ENCODE measurements at regions not wholly inside any gene's neighbourhood (a gene's known extent, or its start where the extent isn't known, plus 50 kb on each side); places are given as distances from the start of the nearest gene placed in this dataset.

- no peak overlapping the region for H4K5ac ChIP-seq (ENCODE audit: low read depth, low read length)
- in situ Hi-C loops (cut with MboI; ENCODE audit: low sequenced_read_pairs) = no loop called here
- no peaks in the 10 kb centered on the region for H3K9me1 ChIP-seq (ENCODE audit: insufficient read depth, low read length)
- no peaks in the 10 kb centered on the region for H4K20me1 ChIP-seq (ENCODE audit: insufficient read depth, low read length)
- H3K9me3 ChIP-seq (ENCODE audit: control insufficient read depth, insufficient read depth, low read length) = peaks cover 5% of the 10 kb centered on the region
- H4K8ac ChIP-seq (ENCODE audit: low read depth in 2 of 2, low read length in 2 of 2) = no peak overlapping the region
- intact Hi-C loops (cut with micrococcal nuclease) = loop anchor here (1.0 kb wide), 1 partner anchor 35 kb away; no protein-coding TSS in a partner anchor
- H3K23ac ChIP-seq (ENCODE audit: low read depth, low read length) = no peak overlapping the region
- peak; percentile 73 for ATAC-seq (ENCODE audit: low read depth)
- no peaks in the 10 kb centered on the region for H3K79me1 ChIP-seq (ENCODE audit: low read depth in 1 of 2, low read length in 2 of 2)
- no peak overlapping the region for H2BK120ac ChIP-seq (ENCODE audit: low read depth, low read length)
- BruUV-seq (replicated peaks) = no TSS peak
- H3K9ac ChIP-seq (ENCODE audit: low read depth, low read length) = no peak overlapping the region
- H3K4me1 ChIP-seq (ENCODE audit: control insufficient read depth, insufficient read depth, low read length) = no peaks in the 10 kb centered on the region
- no peak overlapping the region for H3K14ac ChIP-seq (replicated peaks; ENCODE audit: low read depth, low read length)
- H2AFZ ChIP-seq (replicated peaks; ENCODE audit: low read length, poor library complexity) = no peak overlapping the region
- no peak overlapping the region for H2BK15ac ChIP-seq (ENCODE audit: low read depth, low read length)
- no peaks in the 10 kb centered on the region for H3K27me3 ChIP-seq (ENCODE audit: control insufficient read depth, insufficient read depth, low read length)
- peak overlapping the region; percentile 34 for H2BK5ac ChIP-seq (ENCODE audit: low read depth, low read length, poor library complexity, severe bottlenecking)
- H2AK9ac ChIP-seq (replicated peaks; ENCODE audit: low read depth, low read length, poor library complexity) = no peak overlapping the region
- peak; percentile 79 for TF ChIP-seq RCOR1 (IDR thresholded peaks at IDR 0.05; ENCODE audit: insufficient replicate concordance, low read length)
- 0 out of 2 replicates have a peak, but pooled peaks have one; percentile 4 for TF ChIP-seq MAFK (IDR thresholded peaks at IDR 0.05; ENCODE audit: low read depth, low read length)
- no peak for TF ChIP-seq CTCF (conservative IDR thresholded peaks at IDR 0.05; ENCODE audit: low read depth, low read length)
- TF ChIP-seq ELK1 (IDR thresholded peaks at IDR 0.05; ENCODE audit: borderline replicate concordance, low read depth, low read length) = no peak
- TF ChIP-seq NFE2L2 (IDR thresholded peaks at IDR 0.05; ENCODE audit: low read depth, low read length) = no peak
- no peak for TF ChIP-seq CHD1 (IDR thresholded peaks at IDR 0.05; ENCODE audit: low read depth, low read length)
- no peak for TF ChIP-seq RFX5 (IDR thresholded peaks at IDR 0.05; ENCODE audit: low read depth, low read length)
- TF ChIP-seq CEBPB (IDR thresholded peaks at IDR 0.05; ENCODE audit: low read depth, low read length) = no peak
- 0 out of 2 replicates have a peak, but pooled peaks have one; percentile 25 for TF ChIP-seq FOS (IDR thresholded peaks at IDR 0.05; ENCODE audit: low read depth, low read length)
- no peak for TF ChIP-seq SMC3 (IDR thresholded peaks at IDR 0.05; ENCODE audit: low read depth, low read length)
- TF ChIP-seq USF2 (IDR thresholded peaks at IDR 0.05; ENCODE audit: low read depth, low read length) = no peak
- TF ChIP-seq POLR2A (IDR thresholded peaks at IDR 0.05; ENCODE audit: low read depth, low read length) = no peak
- no peaks in the 10 kb centered on the region for H3K36me3 ChIP-seq (ENCODE audit: control insufficient read depth, insufficient read depth, low read length)
- H3K4me3 ChIP-seq (ENCODE audit: insufficient read depth, low read depth, low read length) = no peak overlapping the region
- DNase-seq = peak; percentile 85
- no peak overlapping the region for H3K56ac ChIP-seq (ENCODE audit: extremely low read depth, insufficient read depth, low read length)
- H3K18ac ChIP-seq (ENCODE audit: low read depth, low read length) = no peak overlapping the region
- no peak overlapping the region for H3K4me2 ChIP-seq (ENCODE audit: low read depth, low read length)
- H3K27ac ChIP-seq (ENCODE audit: insufficient read depth, low read length) = no peak overlapping the region
- no peak overlapping the region for H2BK20ac ChIP-seq (ENCODE audit: low read depth, low read length)
- H4K91ac ChIP-seq (ENCODE audit: insufficient read depth, low read depth, low read length) = no peak overlapping the region
- H2AK5ac ChIP-seq (ENCODE audit: low read depth, low read length) = no peak overlapping the region
- dilution Hi-C loops (cut with HindIII; ENCODE audit: low sequenced_read_pairs, unreplicated experiment) = no loop called here
- H3K4ac ChIP-seq (ENCODE audit: low read depth, low read length) = no peak overlapping the region
- POLR2A ChIA-PET (ENCODE audit: unreplicated experiment) = no interaction called here
- CTCF ChIA-PET = no interaction called here
Measured at GRCh38 chr4:137253949-137254348, 278.3 kb downstream of the PCDH18 start.

Data from IMR-90 (cell line).